ENCODE measurements at regions not wholly inside any gene's neighbourhood (a gene's known extent, or its start where the extent isn't known, plus 50 kb on each side); places are given as distances from the start of the nearest gene placed in this dataset.
"Not testable (repeated sequence)": the region's sequence is repeated elsewhere in the genome, so short reads cannot be mapped to it uniquely, and the experiment has no call there.

DNA sequence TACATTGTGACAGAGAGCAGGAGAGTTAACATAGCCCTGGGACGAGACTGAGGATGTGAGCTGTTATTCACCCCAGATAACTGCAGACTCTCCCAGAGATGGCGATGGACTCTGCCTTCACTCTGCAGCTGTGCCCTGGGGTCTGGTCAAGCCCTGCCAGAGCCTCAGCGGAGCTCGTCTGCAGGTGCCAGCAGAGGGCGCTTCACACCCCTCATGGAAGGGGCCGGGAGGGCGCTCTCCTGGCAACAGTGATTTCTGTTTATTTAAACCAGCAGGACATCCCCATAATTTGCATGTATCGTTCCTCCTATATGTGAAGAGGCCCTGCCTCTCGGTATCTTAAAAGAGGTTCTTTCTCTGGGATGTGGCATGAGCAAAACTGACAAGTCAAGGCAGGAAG is 1329.8 kb downstream of the RPIA start:
- H3K4me1 ChIP-seq (replicated peaks in 1 of 2); intact Hi-C loops (cut with DNase I); H3K9me3 ChIP-seq (replicated peaks in 1 of 3); DNase-seq; H3K27me3 ChIP-seq; H3K27ac ChIP-seq; H3K4me3 ChIP-seq; H3K36me3 ChIP-seq (replicated peaks in 1 of 2): not testable (repeated sequence)
- 8 to 10% methylated on average over 4 to 5 of the region's 9 CpGs; no CpG with 5 or more reads in 2 of the 4 donors for WGBS, 4 donors
- peak in 1 of 6 experiments; percentile 9 for TF ChIP-seq CTCF (IDR thresholded peaks at IDR 0.05)

- H3K36me3 ChIP-seq (replicated peaks in 1 of 2); H3K27me3 ChIP-seq; intact Hi-C loops (cut with DNase I); H3K9me3 ChIP-seq (replicated peaks in 1 of 3); H3K27ac ChIP-seq; H3K4me1 ChIP-seq (replicated peaks in 1 of 2); H3K4me3 ChIP-seq; DNase-seq: not testable (repeated sequence)
- peak in 2 of 6 experiments; percentile 12 to 39 for TF ChIP-seq CTCF (IDR thresholded peaks at IDR 0.05)
- WGBS, 4 donors, result 0 to 32% (median 14%) methylated on average over 1 to 3 of the region's 3 CpGs
These were observed 1335.8 kb downstream of the RPIA start for GRCh38 chr2:90027231-90027643.

DNA sequence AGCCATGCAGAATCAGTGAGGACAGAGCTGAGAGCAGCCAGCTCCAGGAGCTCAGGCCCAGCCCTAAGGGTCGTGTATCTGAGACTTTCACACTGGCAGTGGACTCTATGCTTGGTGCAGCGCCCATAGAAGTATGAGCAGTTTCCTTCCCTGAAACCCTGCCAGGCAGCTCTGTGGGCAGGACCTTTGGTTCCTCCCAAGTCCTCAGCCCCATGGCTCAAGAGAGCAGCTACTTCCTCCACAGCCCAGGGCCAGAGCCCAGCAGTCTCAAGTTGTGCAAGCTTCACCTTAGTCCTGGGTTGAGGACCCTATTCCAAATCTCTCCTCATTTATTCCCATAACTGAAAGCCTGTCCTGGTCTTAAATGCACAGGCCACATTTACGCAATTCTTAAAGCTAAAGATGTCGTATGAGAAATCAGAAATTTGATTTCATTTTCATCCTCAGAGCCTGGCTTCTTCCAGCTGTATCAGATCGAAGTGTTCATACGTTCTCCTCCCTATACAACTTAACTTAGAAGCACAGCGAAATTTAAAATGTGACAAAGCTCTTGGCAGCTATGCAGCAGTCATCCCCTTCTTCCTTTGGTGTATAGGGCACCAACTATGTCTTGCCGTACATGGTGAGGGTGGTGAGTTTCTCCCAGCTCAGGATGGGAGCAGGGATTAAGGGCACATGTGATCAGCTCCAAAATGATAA is 1337.1 kb downstream of the RPIA start:
- H3K4me3 ChIP-seq; H3K27me3 ChIP-seq; H3K27ac ChIP-seq; H3K36me3 ChIP-seq (replicated peaks in 1 of 2); H3K4me1 ChIP-seq (replicated peaks in 1 of 2); H3K9me3 ChIP-seq (replicated peaks in 1 of 3); intact Hi-C loops (cut with DNase I): not testable (repeated sequence)
- 47 to 78% (median 65%) methylated on average over 5 to 8 of the region's 8 CpGs for WGBS, 4 donors
- DNase-seq, result peak in 3 of 7 donors; percentile 15 to 22 (median 16)

GRCh38 chr2:90029080-90029428 is 1337.6 kb downstream of the RPIA start:
- DNase-seq; intact Hi-C loops (cut with DNase I); H3K27me3 ChIP-seq; H3K4me1 ChIP-seq (replicated peaks in 1 of 2); H3K9me3 ChIP-seq (replicated peaks in 1 of 3); H3K36me3 ChIP-seq (replicated peaks in 1 of 2); H3K27ac ChIP-seq; H3K4me3 ChIP-seq: not testable (repeated sequence)
- WGBS, 4 donors, result 85 to 100% (median 88%) methylated on average over 1 of the region's 1 CpG; no CpG with 5 or more reads in 1 of the 4 donors

GRCh38 chr2:90032269-90032668 is 1340.8 kb downstream of the RPIA start:
- H3K9me3 ChIP-seq (replicated peaks in 1 of 3); DNase-seq; H3K4me1 ChIP-seq (replicated peaks in 1 of 2); H3K27me3 ChIP-seq; intact Hi-C loops (cut with DNase I); H3K36me3 ChIP-seq (replicated peaks in 1 of 2); H3K4me3 ChIP-seq; H3K27ac ChIP-seq: not testable (repeated sequence)
- 48 to 62% (median 56%) methylated on average over 2 of the region's 2 CpGs for WGBS, 4 donors

GRCh38 chr2:90036335-90036734 is 1344.9 kb downstream of the RPIA start:
- H3K4me1 ChIP-seq (replicated peaks in 1 of 2); H3K27me3 ChIP-seq; H3K27ac ChIP-seq; DNase-seq; H3K36me3 ChIP-seq (replicated peaks in 1 of 2); H3K4me3 ChIP-seq; intact Hi-C loops (cut with DNase I); H3K9me3 ChIP-seq (replicated peaks in 1 of 3): not testable (repeated sequence)
- WGBS, 4 donors, result 25 to 71% (median 61%) methylated on average over 1 of the region's 1 CpG

GRCh38 chr2:90039093-90039492 is 1347.6 kb downstream of the RPIA start:
- 70 to 77% (median 72%) methylated on average over 4 of the region's 4 CpGs for WGBS, 4 donors

DNA sequence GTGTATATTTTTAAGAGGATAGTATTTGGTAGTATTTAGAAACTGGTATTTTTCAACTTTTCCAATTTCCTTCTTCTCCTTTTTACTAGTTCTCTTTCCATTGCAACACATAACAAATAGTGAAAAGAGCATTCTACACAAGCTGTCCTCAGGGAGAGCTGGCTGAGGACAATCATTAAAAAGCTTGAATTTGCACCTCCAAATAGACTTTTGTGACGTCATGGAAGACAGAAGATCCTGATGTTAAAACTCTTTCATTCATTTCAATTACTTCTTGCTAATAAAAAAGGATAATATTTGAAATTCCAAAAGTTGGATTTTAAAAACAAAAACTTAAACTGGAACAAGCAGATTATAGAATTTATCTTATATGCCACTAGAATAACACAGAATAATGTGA is 1356.3 kb downstream of the RPIA start:
- DNase-seq; H3K4me3 ChIP-seq; H3K9me3 ChIP-seq (replicated peaks in 1 of 3); H3K27me3 ChIP-seq; H3K27ac ChIP-seq; H3K36me3 ChIP-seq (replicated peaks in 1 of 2); H3K4me1 ChIP-seq (replicated peaks in 1 of 2); intact Hi-C loops (cut with DNase I): not testable (repeated sequence)
- 26 to 43% (median 36%) methylated on average over 1 of the region's 1 CpG for WGBS, 4 donors

More at GRCh38 chr2:90039093-90039492, 1347.6 kb downstream of the RPIA start:
- intact Hi-C loops (cut with DNase I); H3K27me3 ChIP-seq; H3K27ac ChIP-seq; H3K9me3 ChIP-seq (replicated peaks in 1 of 3); H3K4me1 ChIP-seq (replicated peaks in 1 of 2); H3K36me3 ChIP-seq (replicated peaks in 1 of 2); H3K4me3 ChIP-seq: not testable (repeated sequence)
- peak in 1 of 7 donors; percentile 9 for DNase-seq

- intact Hi-C loops (cut with DNase I), result not testable (repeated sequence)
These were observed 1360.7 kb downstream of the RPIA start for GRCh38 chr2:90052113-90052631.

More at GRCh38 chr2:90052113-90052631, 1360.7 kb downstream of the RPIA start:
- not testable (repeated sequence) for H3K4me1 ChIP-seq (replicated peaks in 1 of 2); H3K27ac ChIP-seq; H3K9me3 ChIP-seq (replicated peaks in 1 of 3); H3K4me3 ChIP-seq; DNase-seq; H3K36me3 ChIP-seq (replicated peaks in 1 of 2); H3K27me3 ChIP-seq

All from adrenal gland (tissue), 9 donors.